WTC11 (cell line): ENCODE measurements at regions not wholly inside any gene's neighbourhood (a gene's known extent, or its start where the extent isn't known, plus 50 kb on each side); places are given as distances from the start of the nearest gene placed in this dataset.

Experiments used
- ATAC-seq: fragments of 200-7000 bp; cut with Tn5 transposase; 2 replicates; pipeline ENCODE4 v1.10.0; 2021; ENCODE audit warnings: mild to moderate bottlenecking, moderate library complexity
- CTCF ChIA-PET: fragments of 300-600 bp; sonication (Branson Sonifier 250); formaldehyde crosslinking; loops from one replicate; lab custom pipeline; 2021; ENCODE audit warnings: antibody characterized with exemption; lab: Charles Lee
- POLR2A ChIA-PET: fragments of 350-600 bp; sonication (Branson Sonifier 250); formaldehyde crosslinking; loops from one replicate; lab custom pipeline; 2021; ENCODE audit warnings: antibody characterized with exemption; lab: Charles Lee
- DNase-seq: peaks from one replicate; pipeline ENCODE4 v3.0.0; 2021; ENCODE audit warnings: low spot score
- H3K27ac Mint-ChIP-seq: 2 replicates; pipeline ENCODE4 v1.8.0; 2021; ENCODE audit warnings: mixed read lengths
- H3K27me3 Mint-ChIP-seq: 2 replicates; pipeline ENCODE4 v1.8.0; 2021; ENCODE audit warnings: low read depth, mild to moderate bottlenecking, moderate library complexity, mixed read lengths
- H3K36me3 Mint-ChIP-seq: 2 replicates; pipeline ENCODE4 v1.8.0; 2021; ENCODE audit warnings: mixed read lengths
- H3K4me1 Mint-ChIP-seq: 2 replicates; pipeline ENCODE4 v1.8.0; 2022; ENCODE audit warnings: mixed read lengths
- H3K4me3 Mint-ChIP-seq: 2 replicates; pipeline ENCODE4 v1.8.0; 2021; ENCODE audit warnings: mild to moderate bottlenecking, moderate library complexity, mixed read lengths
- H3K9me3 Mint-ChIP-seq: 2 replicates; pipeline ENCODE4 v1.8.0; 2021; ENCODE audit warnings: mixed read lengths
- AFF4 ChIP-seq: sonication (generic); formaldehyde crosslinking; IDR thresholded peaks from 2 replicates; pipeline ENCODE4 v1.8.1; 2023; ENCODE audit warnings: mild to moderate bottlenecking, missing genetic modification reagents, borderline replicate concordance
- E2F4 ChIP-seq: sonication (generic); formaldehyde crosslinking; IDR thresholded peaks from 2 replicates; pipeline ENCODE4 v1.8.1; 2022; ENCODE audit warnings: low read depth, mild to moderate bottlenecking, moderate library complexity, missing genetic modification reagents, borderline replicate concordance
- ERG ChIP-seq: fragments of 250-450 bp; sonication (Bioruptor Pico); IDR thresholded peaks from 2 replicates; pipeline ENCODE4 v1.8.0; 2021; ENCODE audit warnings: mild to moderate bottlenecking
- GABPB1 ChIP-seq: sonication (generic); formaldehyde crosslinking; IDR thresholded peaks from 2 replicates; pipeline ENCODE4 v1.8.1; 2023; ENCODE audit warnings: mild to moderate bottlenecking, missing genetic modification reagents
- MAX ChIP-seq: sonication (generic); formaldehyde crosslinking; IDR thresholded peaks from 2 replicates; pipeline ENCODE4 v1.8.0; 2022; ENCODE audit warnings: mild to moderate bottlenecking, missing genetic modification reagents
- NFATC4 ChIP-seq: fragments of 250-450 bp; sonication (Bioruptor Pico); IDR thresholded peaks from 2 replicates; pipeline ENCODE4 v1.9.0; 2021; ENCODE audit warnings: mild to moderate bottlenecking
- NR3C1 ChIP-seq: sonication (generic); formaldehyde crosslinking; conservative IDR thresholded peaks from 2 replicates; pipeline ENCODE4 v1.8.1; 2023; ENCODE audit warnings: low read depth, mild to moderate bottlenecking, missing genetic modification reagents
- USF2 ChIP-seq: sonication (generic); formaldehyde crosslinking; IDR thresholded peaks from 2 replicates; pipeline ENCODE4 v1.8.1; 2023; ENCODE audit warnings: mild to moderate bottlenecking, missing genetic modification reagents, moderate library complexity
- ZBTB43 ChIP-seq: sonication (generic); formaldehyde crosslinking; IDR thresholded peaks from 2 replicates; pipeline ENCODE4 v1.8.1; 2023; ENCODE audit warnings: mild to moderate bottlenecking, missing genetic modification reagents
- ZNF138 ChIP-seq: sonication (generic); formaldehyde crosslinking; conservative IDR thresholded peaks from 2 replicates; pipeline ENCODE4 v1.8.1; 2022; ENCODE audit warnings: mild to moderate bottlenecking, moderate library complexity, missing genetic modification reagents
- ZNF317 ChIP-seq: sonication (generic); formaldehyde crosslinking; IDR thresholded peaks from 2 replicates; pipeline ENCODE4 v1.8.1; 2023; ENCODE audit warnings: low read depth, mild to moderate bottlenecking, moderate library complexity, missing genetic modification reagents, borderline replicate concordance
- ZNF416 ChIP-seq: fragments of 250-450 bp; sonication (Bioruptor Pico); IDR thresholded peaks from 2 replicates; pipeline ENCODE4 v1.9.0; 2021; ENCODE audit warnings: mild to moderate bottlenecking, inconsistent platforms
- ZNF425 ChIP-seq: fragments of 250-450 bp; sonication (Bioruptor Pico); conservative IDR thresholded peaks from 2 replicates; pipeline ENCODE4 v1.9.0; 2021; ENCODE audit warnings: mild to moderate bottlenecking
- ZNF532 ChIP-seq: fragments of 250-450 bp; sonication (Bioruptor Pico); IDR thresholded peaks from 2 replicates; pipeline ENCODE4 v1.9.0; 2021; ENCODE audit warnings: mild to moderate bottlenecking, borderline replicate concordance
- ZSCAN18 ChIP-seq: fragments of 250-450 bp; sonication (Bioruptor Pico); IDR thresholded peaks from 2 replicates; pipeline ENCODE4 v2.1.2; 2022; ENCODE audit warnings: mild to moderate bottlenecking, moderate library complexity

- TF ChIP-seq ZNF317 (CRISPR knock-in tag) = no peak
Observed at GRCh38 chrX:124902953-124903352, 416.7 kb upstream of the TEX13C start (continued).

- Mint-ChIP-seq H3K27me3 (no peaks in the 10 kb centered on the region), H3K4me1 (no peaks in the 10 kb centered on the region), H3K4me3 (no peak overlapping the region), H3K36me3 (no peaks in the 10 kb centered on the region), H3K27ac (no peak overlapping the region), H3K9me3 (no peaks in the 10 kb centered on the region)
- ATAC-seq (no peak), DNase-seq (no peak)
- POLR2A ChIA-PET = no interaction called here
- CTCF ChIA-PET = no interaction called here
- TF ChIP-seq ZNF416 (no peak), ZNF138 (no peak), ERG (no peak), NFATC4 (CRISPR knock-in tag) (no peak), GABPB1 (no peak), AFF4 (CRISPR knock-in tag) (no peak), MAX (CRISPR knock-in tag) (no peak), NR3C1 (no peak), USF2 (CRISPR knock-in tag) (no peak), ZNF425 (no peak), ZSCAN18 (CRISPR knock-in tag) (no peak), E2F4 (no peak), ZNF532 (CRISPR knock-in tag) (no peak), ZBTB43 (CRISPR knock-in tag) (no peak)
Observed at GRCh38 chrX:124910611-124911010, 409.1 kb upstream of the TEX13C start.
